ENCODE measurements at regions not wholly inside any gene's neighbourhood (a gene's known extent, or its start where the extent isn't known, plus 50 kb on each side); places are given as distances from the start of the nearest gene placed in this dataset.

DNA sequence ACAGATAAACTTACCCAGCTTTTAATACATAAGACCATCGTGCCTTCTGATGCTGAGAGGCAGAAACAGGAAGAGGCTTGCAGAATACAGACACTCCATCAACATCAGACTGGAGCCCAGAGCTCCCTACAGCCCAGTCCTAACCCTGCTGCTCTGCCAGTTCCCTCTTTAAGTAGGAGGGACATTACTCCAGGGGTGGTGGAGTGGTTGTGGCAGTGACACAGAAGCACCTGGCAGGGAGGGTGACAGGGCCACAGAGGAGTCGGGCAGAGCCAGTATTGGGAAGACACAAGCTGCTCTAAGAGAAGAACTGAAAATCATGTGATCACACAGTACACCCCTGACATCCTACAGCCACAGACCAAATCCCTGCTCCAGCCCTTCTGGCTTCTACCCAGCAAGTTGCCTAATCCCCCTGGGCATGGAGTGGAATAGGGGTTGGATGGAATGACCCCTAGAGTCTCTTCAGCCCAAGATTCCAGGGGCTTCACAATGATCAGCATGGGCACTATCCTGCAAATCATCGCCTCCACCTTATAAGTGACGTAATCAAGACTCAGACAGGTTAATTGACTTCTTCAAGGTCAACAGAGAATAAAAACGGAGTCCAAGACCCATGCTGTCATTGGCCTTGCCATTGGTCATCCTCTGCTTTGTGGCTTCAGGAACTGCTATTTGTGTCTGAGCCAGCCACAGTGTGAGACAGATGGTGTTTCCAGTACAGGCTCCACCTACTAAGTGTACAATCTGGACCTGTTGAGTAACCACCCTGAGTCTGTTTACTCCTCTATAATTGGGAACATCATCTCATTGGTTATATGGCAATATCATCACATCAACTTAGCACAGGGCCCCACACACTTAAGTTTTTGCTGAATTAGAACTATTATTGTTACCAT is 61.1 kb upstream of the ZMIZ1 start:
- no peak for DNase-seq

DNA sequence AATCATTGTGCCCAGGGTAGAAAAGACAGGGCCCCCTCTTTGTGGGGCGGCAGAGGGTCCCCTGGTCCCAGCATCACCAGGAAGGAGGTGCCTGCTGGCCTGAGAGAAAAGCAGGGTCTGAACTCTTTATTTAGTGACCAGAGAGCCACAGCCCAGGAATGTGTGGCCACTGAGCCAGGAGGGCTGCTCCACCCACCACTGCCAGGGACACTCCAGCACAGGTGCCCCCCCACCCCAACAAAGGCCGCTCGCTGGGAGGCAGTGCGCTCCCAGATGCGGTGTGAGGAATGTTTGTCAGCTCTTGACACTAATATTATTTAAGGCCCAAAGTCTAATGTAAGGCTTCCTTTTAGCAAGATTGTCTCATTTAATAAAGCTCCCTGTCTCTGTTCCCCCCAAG is 59.6 kb upstream of the ZMIZ1 start:
- DNase-seq = no peak

DNA sequence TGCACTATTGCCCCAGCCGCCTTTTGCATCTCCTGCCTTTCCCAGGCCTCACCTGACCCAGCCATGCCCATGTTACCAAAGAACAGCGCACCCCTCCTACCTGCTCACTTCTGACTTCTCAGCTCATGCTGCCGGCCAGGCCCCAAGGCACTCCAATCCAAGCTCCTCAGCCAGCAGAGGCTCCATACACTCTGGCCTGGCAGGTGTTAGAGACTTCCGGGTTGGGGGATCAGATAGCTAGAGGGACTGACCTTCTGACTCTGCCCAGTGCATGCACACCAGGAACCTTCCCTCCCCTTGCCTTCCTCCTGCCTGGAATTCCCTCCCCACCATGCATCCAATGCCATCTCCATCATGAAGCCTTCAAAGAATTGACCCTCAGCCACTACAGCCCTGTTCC is 56.2 kb upstream of the ZMIZ1 start:
- DNase-seq = no peak

DNA sequence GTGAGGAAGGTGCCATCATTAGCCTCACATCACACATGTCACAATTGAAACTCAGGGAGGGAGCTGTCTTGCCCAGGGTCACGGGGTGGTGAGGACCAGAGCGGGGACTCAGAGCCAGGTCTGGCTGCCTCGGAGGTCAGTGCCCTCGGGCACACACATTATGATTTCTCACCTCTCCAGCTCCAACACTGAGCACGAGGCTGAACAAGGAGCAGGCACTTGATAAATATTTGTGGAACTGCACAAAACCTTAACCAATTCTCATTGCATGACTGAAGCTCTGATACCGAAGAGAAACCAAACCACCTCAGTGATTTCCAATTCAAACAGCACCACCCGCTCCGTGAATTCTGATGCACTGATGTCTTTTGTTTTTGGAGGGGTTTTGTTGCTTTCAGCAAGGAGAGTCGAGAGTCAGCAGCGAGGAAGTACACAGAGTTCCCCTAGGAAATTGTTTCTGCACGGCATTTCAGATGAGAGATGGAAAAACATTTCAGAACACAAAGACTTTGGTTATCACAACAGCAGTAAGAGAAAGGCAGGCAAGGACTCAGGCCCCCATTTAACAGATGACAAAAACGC is 55.3 kb upstream of the ZMIZ1 start:
- no peak for DNase-seq

DNA sequence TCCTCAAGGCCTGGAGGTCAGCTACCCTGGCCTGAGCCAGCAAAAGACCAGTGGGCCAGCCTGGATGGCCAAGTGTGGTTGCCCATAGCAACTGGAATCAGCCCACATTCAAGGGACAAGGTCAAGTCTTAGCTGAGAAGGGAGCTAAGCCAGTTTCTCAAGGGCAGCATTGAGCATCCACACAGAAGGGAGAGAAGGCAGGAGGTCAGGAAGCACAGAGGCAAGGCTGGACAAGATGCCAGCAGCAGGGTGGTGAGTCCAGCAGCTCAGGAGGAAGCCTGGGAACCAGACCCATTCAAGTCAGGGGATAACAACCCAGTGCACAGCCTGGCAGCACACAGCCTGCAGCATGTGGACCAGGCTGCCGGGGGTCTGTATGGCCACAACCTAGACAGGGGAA is 54.0 kb upstream of the ZMIZ1 start:
- DNase-seq = no peak

DNA sequence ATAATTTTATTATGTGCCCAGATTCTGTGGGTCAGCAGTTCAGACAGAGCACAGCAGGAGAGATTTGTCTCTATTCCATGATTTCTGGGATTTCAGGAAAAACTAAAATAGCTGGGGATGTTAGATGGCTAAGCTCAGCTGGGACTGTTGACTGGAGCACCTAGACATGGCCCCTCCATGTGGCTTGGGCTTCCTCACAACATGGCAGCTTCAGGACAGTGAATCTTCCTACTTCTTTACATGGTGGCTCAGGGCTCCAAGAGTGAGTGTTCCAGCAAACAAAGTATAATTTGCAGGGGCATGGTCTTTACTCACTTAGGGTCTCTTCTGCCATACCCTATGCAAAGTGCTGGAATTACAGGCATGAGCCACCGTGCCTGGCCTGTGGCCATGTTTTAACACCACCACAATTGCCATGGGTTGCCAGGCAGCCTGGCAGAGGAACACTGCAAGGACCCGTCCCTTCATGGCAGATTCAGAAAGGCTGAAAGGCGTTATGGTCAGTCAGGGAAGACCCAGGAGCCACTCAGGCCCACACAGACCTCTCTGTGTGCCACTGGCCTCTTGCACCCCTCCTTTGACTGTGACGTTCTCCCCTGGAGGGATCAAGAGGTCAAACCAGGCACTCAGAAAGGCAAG is 50.8 kb upstream of the ZMIZ1 start:
- no peak for DNase-seq

DNA sequence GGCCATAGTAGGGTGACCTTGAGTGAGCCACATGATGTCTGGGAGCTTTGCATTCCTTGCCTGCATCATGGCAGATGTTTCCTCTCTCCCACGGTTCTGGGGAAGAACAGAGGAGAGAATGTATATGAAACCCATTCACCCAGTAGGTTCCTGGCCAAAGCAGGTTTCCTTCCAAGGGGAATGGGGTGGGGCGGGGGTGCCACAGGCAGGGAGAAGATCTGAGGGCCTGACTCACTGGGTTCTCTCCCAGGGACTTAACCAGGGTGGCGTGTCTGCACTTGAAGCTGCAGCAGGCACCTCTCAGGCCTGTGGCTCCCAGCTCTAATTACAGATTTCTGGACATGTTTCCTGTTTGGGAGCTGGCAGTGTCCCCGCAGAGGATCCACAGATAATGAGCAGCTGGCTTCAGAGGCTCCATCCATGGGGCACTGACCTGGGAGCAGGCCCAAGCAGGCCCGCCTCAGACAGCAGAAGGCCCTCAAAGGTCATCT is 50.2 kb upstream of the ZMIZ1 start:
- no peak for DNase-seq
